Ovary (tissue), 7 donors: ENCODE measurements at regions not wholly inside any gene's neighbourhood (a gene's known extent, or its start where the extent isn't known, plus 50 kb on each side); places are given as distances from the start of the nearest gene placed in this dataset.

Source experiments
- DNase-seq, 5 donors: peaks; one replicate each; pipeline ENCODE4 v3.0.0-alpha.2; 2019 to 2020
- H3K27ac ChIP-seq, 2 donors: fragments of 200-600 bp; one replicate each; pipeline versions ENCODE4 v1.5.1 to v1.8.0; 2019 to 2022
- H3K27me3 ChIP-seq: fragments of 200-600 bp; one replicate; pipeline ENCODE4 v1.8.0; 2022
- H3K36me3 ChIP-seq: fragments of 200-600 bp; sonication (generic); one replicate; pipeline ENCODE4 v1.5.1; 2019
- H3K4me1 ChIP-seq: one replicate; pipeline ENCODE4 v1.8.1; 2013; ENCODE audit warnings: mild to moderate bottlenecking, moderate library complexity; ENCODE audit not compliant: insufficient read depth
- H3K4me3 ChIP-seq: fragments of 200-600 bp; sonication (generic); one replicate; pipeline ENCODE4 v1.5.1; 2017
- H3K9me3 ChIP-seq, 2 donors: fragments of 200-600 bp in 1 of 2; sonication (generic) in 1 of 2; one replicate each; pipeline versions ENCODE4 v1.5.1 to v1.8.1; 2013 to 2019; ENCODE audit warnings: mild to moderate bottlenecking in 1 of 2, moderate library complexity in 1 of 2
- EP300 ChIP-seq: sonication (generic); formaldehyde crosslinking; IDR thresholded peaks from one replicate; pipeline ENCODE4 v1.6.1; 2017; ENCODE audit warnings: antibody characterized with exemption
- POLR2A ChIP-seq: fragments of 450-650 bp; IDR thresholded peaks from one replicate; pipeline ENCODE4 v1.6.1; 2017; ENCODE audit warnings: antibody characterized with exemption, mild to moderate bottlenecking, moderate library complexity
- WGBS, 3 donors: extraction: QIAGEN DNeasy Blood & Tissue Kit in 1 of 3; methylation state at CpG; one replicate each; pipeline versions ENCODE4 v1.1.5 to v1.1.7; 2013 to 2017; 5-methylcytosine and 5-hydroxymethylcytosine counted together
- intact Hi-C, 4 donors: fragments of 100-400 bp; cut with DNase I; formaldehyde crosslinking; loops; one replicate each; pipeline versions ENCODE4 v1.11.0 to v1.15.1; 2022 to 2023
- TF ChIP-seq, protein P1 (sequence below), 3 donors: fragments of 450-650 bp in 2 of 3; fragments of 200-600 bp in 1 of 3; IDR thresholded peaks; one replicate each; pipeline versions ENCODE4 v1.5.1 to v1.8.0; 2016 to 2022; ENCODE audit warnings: antibody characterized with exemption in 3 of 3, mild to moderate bottlenecking in 1 of 3
- donor health status: DM: no; HTN: no; CAD: no; lungs with moderate emphysema.
- donor health status: DM: no; HTN: no; CAD: no.
- donor health status: Bipolar disorder and iron deficiency.
- donor health status: DM: no; HTN: no; CAD: no.
- donor health status: DM: yes; HTN: yes; CAD: no.

DNA sequence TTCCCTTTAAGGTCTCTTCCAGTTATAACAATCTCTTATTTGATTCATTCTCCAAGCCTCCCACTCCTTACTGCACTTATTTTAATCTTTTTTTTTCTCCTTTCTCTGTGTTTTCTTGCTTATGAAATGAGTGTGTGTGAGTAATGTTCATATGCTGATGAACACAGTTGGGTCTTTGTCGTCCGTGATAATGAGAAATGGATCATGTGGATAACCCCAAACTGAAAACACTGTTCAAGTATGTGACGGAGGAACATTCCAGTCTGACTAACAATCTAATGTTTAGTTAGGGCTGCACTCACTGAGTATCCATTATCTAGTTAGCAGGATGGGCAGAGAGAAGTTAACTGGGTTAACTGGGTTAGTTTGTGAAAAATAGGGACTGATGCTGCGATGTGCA lies 253.1 kb upstream of the DUSP10 start:
- peaks cover 1% of the 10 kb centered on the region for H3K4me1 ChIP-seq
- no peak overlapping the region for H3K27ac ChIP-seq
- intact Hi-C loops, result no loop called here
- H3K9me3 ChIP-seq, result no peaks in the 10 kb centered on the region
- H3K4me3 ChIP-seq, result no peak overlapping the region
- H3K36me3 ChIP-seq, result no peaks in the 10 kb centered on the region
- no peak for TF ChIP-seq POLR2A
- TF ChIP-seq, protein P1, sequence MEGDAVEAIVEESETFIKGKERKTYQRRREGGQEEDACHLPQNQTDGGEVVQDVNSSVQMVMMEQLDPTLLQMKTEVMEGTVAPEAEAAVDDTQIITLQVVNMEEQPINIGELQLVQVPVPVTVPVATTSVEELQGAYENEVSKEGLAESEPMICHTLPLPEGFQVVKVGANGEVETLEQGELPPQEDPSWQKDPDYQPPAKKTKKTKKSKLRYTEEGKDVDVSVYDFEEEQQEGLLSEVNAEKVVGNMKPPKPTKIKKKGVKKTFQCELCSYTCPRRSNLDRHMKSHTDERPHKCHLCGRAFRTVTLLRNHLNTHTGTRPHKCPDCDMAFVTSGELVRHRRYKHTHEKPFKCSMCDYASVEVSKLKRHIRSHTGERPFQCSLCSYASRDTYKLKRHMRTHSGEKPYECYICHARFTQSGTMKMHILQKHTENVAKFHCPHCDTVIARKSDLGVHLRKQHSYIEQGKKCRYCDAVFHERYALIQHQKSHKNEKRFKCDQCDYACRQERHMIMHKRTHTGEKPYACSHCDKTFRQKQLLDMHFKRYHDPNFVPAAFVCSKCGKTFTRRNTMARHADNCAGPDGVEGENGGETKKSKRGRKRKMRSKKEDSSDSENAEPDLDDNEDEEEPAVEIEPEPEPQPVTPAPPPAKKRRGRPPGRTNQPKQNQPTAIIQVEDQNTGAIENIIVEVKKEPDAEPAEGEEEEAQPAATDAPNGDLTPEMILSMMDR (IDR thresholded peaks at IDR 0.05), result no peak
- no peak for DNase-seq
- WGBS, 3 donors, result 29 to 43% (median 38%) methylated on average over 4 of the region's 4 CpGs
- no peaks in the 10 kb centered on the region for H3K27me3 ChIP-seq

DNA sequence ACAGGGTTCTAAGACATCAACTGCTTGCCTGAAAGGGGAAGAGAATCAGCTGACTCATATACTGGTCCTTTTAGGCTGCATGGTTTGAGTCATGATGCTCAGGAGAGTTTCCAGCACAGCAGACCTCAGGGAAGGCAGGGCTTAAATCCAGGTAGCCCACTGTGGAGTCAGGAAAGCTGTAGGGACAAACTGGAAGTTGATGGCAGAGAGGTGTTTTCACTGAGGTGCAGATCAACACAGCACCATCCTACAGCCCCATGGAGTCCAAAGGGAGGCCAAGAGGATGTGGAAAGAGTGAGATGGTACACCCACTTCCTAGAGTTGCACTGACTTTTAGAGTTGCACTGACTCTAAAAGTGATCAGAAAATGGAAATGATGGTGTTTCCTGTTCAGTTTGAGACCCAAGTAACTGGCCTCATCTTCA lies 252.4 kb upstream of the DUSP10 start:
- intact Hi-C loops, result no loop called here
- H3K4me1 ChIP-seq, result peaks cover 1% of the 10 kb centered on the region
- no peak overlapping the region for H3K4me3 ChIP-seq
- H3K27me3 ChIP-seq, result no peaks in the 10 kb centered on the region
- H3K9me3 ChIP-seq, result no peaks in the 10 kb centered on the region
- H3K36me3 ChIP-seq, result no peaks in the 10 kb centered on the region
- no peak overlapping the region for H3K27ac ChIP-seq
- TF ChIP-seq, protein P1 (IDR thresholded peaks at IDR 0.05), result no peak
- TF ChIP-seq POLR2A, result no peak
- TF ChIP-seq EP300, result no peak
- DNase-seq, result no peak

DNA sequence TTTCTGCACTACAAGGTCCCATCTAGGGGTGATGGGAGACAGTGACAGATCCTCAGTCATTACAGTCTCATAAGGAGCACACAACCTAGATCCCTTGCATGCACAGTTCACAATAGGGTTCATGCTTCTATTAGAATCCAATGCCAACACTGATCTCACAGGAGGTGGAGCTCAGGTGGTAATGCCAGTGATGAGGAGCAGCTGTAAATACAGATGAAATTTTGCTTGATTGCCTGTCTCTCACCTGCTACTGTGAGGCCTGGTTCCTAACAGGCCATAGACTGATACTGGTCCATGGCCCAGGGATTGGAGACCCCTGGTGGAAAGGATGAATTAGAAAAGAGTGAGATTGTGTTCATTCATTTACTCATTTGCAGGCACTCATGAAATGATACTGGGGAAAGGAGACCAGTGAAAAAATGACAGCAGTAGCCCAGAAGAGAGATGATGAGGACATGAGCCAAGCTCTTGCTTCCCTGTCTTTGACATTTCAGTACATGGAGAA lies 251.6 kb upstream of the DUSP10 start:
- DNase-seq, result no peak

GRCh38 chr1:221992427-221992826 lies 250.5 kb upstream of the DUSP10 start:
- 91 to 93% (median 93%) methylated on average over 2 of the region's 2 CpGs for WGBS, 3 donors
- no peaks in the 10 kb centered on the region for H3K27me3 ChIP-seq
- no peak overlapping the region for H3K4me3 ChIP-seq
- TF ChIP-seq POLR2A (no peak), EP300 (no peak)
- TF ChIP-seq, protein P1 (IDR thresholded peaks at IDR 0.05), result no peak
- H3K4me1 ChIP-seq, result no peaks in the 10 kb centered on the region
- no peak overlapping the region for H3K27ac ChIP-seq
- H3K36me3 ChIP-seq, result no peaks in the 10 kb centered on the region
- no peak for DNase-seq
- H3K9me3 ChIP-seq, result no peaks in the 10 kb centered on the region
- intact Hi-C loops, result no loop called here

More for the DNA sequence above, 251.6 kb upstream of the DUSP10 start:
- Histone ChIP-seq H3K36me3 (no peaks in the 10 kb centered on the region), H3K9me3 (no peaks in the 10 kb centered on the region), H3K4me1 (peaks cover 1% of the 10 kb centered on the region), H3K27me3 (no peaks in the 10 kb centered on the region), H3K4me3 (no peak overlapping the region), H3K27ac (no peak overlapping the region)
- intact Hi-C loops, result no loop called here
- TF ChIP-seq POLR2A (no peak), EP300 (no peak)
- TF ChIP-seq, protein P1 (IDR thresholded peaks at IDR 0.05), result no peak

DNA sequence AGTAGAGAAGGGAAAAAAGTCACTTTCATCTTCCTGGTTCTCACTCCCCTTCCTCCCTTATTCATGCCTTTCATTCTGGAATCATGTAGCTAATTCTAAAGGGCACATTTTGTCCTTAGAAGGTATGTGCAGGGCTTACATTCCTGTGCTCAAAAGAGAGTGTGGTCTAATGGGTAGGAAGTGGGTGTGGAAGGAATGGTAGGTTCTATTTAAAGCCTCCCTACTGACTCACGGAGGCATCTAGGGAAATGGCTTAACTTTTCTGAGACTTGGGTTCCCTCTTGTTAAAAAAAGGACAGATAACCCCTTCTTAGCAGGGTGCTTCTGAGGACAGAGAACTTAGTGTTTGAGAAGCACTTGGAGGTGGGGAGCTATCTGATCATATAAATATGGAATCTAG lies 249.3 kb upstream of the DUSP10 start:
- H3K4me1 ChIP-seq, result no peaks in the 10 kb centered on the region
- no peak for DNase-seq
- no peak overlapping the region for H3K27ac ChIP-seq
- no peaks in the 10 kb centered on the region for H3K9me3 ChIP-seq
- TF ChIP-seq, protein P1 (IDR thresholded peaks at IDR 0.05), result no peak
- TF ChIP-seq EP300, result no peak
- TF ChIP-seq POLR2A, result no peak
- intact Hi-C loops, result no loop called here
- H3K4me3 ChIP-seq, result no peak overlapping the region
- no peaks in the 10 kb centered on the region for H3K27me3 ChIP-seq
- H3K36me3 ChIP-seq, result no peaks in the 10 kb centered on the region
- WGBS, 3 donors, result 63 to 68% (median 63%) methylated on average over 1 of the region's 1 CpG
